Breast epithelium (tissue), 4 donors: ENCODE measurements at regions not wholly inside any gene's neighbourhood (a gene's known extent, or its start where the extent isn't known, plus 50 kb on each side); places are given as distances from the start of the nearest gene placed in this dataset.

Source experiments
- DNase-seq, 2 donors: peaks; one replicate each; pipeline ENCODE4 v3.0.0-alpha.2; 2019; ENCODE audit warnings: low spot score in 2 of 2
- H3K27ac ChIP-seq, 2 donors: fragments of 200-600 bp; sonication (generic) in 1 of 2; one replicate each; pipeline ENCODE4 v1.5.1; 2016 to 2019; ENCODE audit warnings: mild to moderate bottlenecking in 1 of 2
- H3K27me3 ChIP-seq, 2 donors: fragments of 200-600 bp; sonication (generic) in 1 of 2; one replicate each; pipeline versions ENCODE4 v1.5.1 to v1.6.0; 2017 to 2019; ENCODE audit warnings: control low read depth in 1 of 2, mild to moderate bottlenecking in 1 of 2
- H3K36me3 ChIP-seq: fragments of 200-600 bp; one replicate; pipeline ENCODE4 v1.5.1; 2019
- H3K4me1 ChIP-seq, 2 donors: fragments of 200-600 bp; sonication (generic); one replicate each; pipeline ENCODE4 v1.5.1; 2016 to 2019; ENCODE audit warnings: control low read depth in 1 of 2
- H3K4me3 ChIP-seq, 3 donors: fragments of 200-600 bp; sonication (generic); 1 replicate in 2 of 3; 2 replicates in 1 of 3; pipeline ENCODE4 v1.5.1; 2016 to 2019; ENCODE audit warnings: mild to moderate bottlenecking in 3 of 3, moderate library complexity in 2 of 3
- H3K9me3 ChIP-seq, 2 donors: fragments of 200-600 bp; sonication (generic) in 1 of 2; one replicate each; pipeline ENCODE4 v1.5.1; 2016 to 2019; ENCODE audit warnings: control low read depth in 1 of 2
- CTCF ChIP-seq, 3 donors: fragments of 450-650 bp; IDR thresholded peaks; one replicate each; pipeline ENCODE4 v1.5.1; 2016 to 2017; ENCODE audit warnings: antibody characterized with exemption in 3 of 3, mild to moderate bottlenecking in 3 of 3, moderate library complexity in 3 of 3
- POLR2A ChIP-seq: fragments of 450-650 bp; IDR thresholded peaks from one replicate; pipeline ENCODE4 v1.6.1; 2016; ENCODE audit warnings: antibody characterized with exemption, mild to moderate bottlenecking, moderate library complexity
- POLR2AphosphoS5 ChIP-seq, 3 donors: sonication (generic); formaldehyde crosslinking; IDR thresholded peaks; one replicate each; pipeline ENCODE4 v1.6.1; 2017; ENCODE audit warnings: antibody characterized with exemption in 3 of 3
- intact Hi-C: fragments of 100-400 bp; cut with DNase I; formaldehyde crosslinking; loops from one replicate; pipeline ENCODE4 v1.15.1; 2023; ENCODE audit warnings: low total_unique reads

GRCh38 chr20:41837669-41838224, 219.6 kb upstream of the CHD6 start:
- no peak for TF ChIP-seq CTCF (IDR thresholded peaks at IDR 0.05)
- no peak for TF ChIP-seq POLR2A
- TF ChIP-seq POLR2AphosphoS5 (IDR thresholded peaks at IDR 0.05) = no peak
- Histone ChIP-seq H3K4me3 (no peak overlapping the region), H3K4me1 (no peaks in the 10 kb centered on the region), H3K36me3 (no peaks in the 10 kb centered on the region), H3K27me3 (no peaks in the 10 kb centered on the region), H3K27ac (no peak overlapping the region), H3K9me3 (no peaks in the 10 kb centered on the region)
- no peak for DNase-seq
- intact Hi-C loops = no loop called here

- H3K27me3 ChIP-seq = no peaks in the 10 kb centered on the region
- H3K4me3 ChIP-seq = no peak overlapping the region
- TF ChIP-seq POLR2AphosphoS5 (IDR thresholded peaks at IDR 0.05) = no peak
- TF ChIP-seq POLR2A = no peak
- no peak for TF ChIP-seq CTCF (IDR thresholded peaks at IDR 0.05)
- DNase-seq = no peak
- no peak overlapping the region for H3K27ac ChIP-seq
- H3K36me3 ChIP-seq = no peaks in the 10 kb centered on the region
- H3K9me3 ChIP-seq = no peaks in the 10 kb centered on the region
- H3K4me1 ChIP-seq = no peaks in the 10 kb centered on the region
- intact Hi-C loops = no loop called here
These were observed 215.6 kb upstream of the CHD6 start for GRCh38 chr20:41833739-41834138.

- intact Hi-C loops = no loop called here
- no peaks in the 10 kb centered on the region for H3K4me1 ChIP-seq
These were observed 212.5 kb upstream of the CHD6 start for GRCh38 chr20:41830702-41831101.

GRCh38 chr20:41819436-41819835, 201.3 kb upstream of the CHD6 start:
- Histone ChIP-seq H3K27ac (no peak overlapping the region), H3K27me3 (no peaks in the 10 kb centered on the region), H3K4me1 (no peaks in the 10 kb centered on the region), H3K4me3 (no peak overlapping the region), H3K36me3 (no peaks in the 10 kb centered on the region), H3K9me3 (no peaks in the 10 kb centered on the region)
- no peak for TF ChIP-seq CTCF (IDR thresholded peaks at IDR 0.05)
- intact Hi-C loops = no loop called here
- no peak for DNase-seq

More at GRCh38 chr20:41830702-41831101, 212.5 kb upstream of the CHD6 start:
- Histone ChIP-seq H3K36me3 (no peaks in the 10 kb centered on the region), H3K9me3 (no peaks in the 10 kb centered on the region), H3K27me3 (no peaks in the 10 kb centered on the region), H3K27ac (no peak overlapping the region), H3K4me3 (no peak overlapping the region)
- DNase-seq = no peak
- TF ChIP-seq POLR2AphosphoS5 (IDR thresholded peaks at IDR 0.05) = no peak
- no peak for TF ChIP-seq CTCF (IDR thresholded peaks at IDR 0.05)
- no peak for TF ChIP-seq POLR2A

GRCh38 chr20:41818991-41819390, 200.8 kb upstream of the CHD6 start:
- no peaks in the 10 kb centered on the region for H3K36me3 ChIP-seq
- no peaks in the 10 kb centered on the region for H3K27me3 ChIP-seq
- TF ChIP-seq CTCF (IDR thresholded peaks at IDR 0.05) (no peak), POLR2A (no peak), POLR2AphosphoS5 (IDR thresholded peaks at IDR 0.05) (no peak)
- intact Hi-C loops = no loop called here
- no peak for DNase-seq
- no peaks in the 10 kb centered on the region for H3K4me1 ChIP-seq
- H3K4me3 ChIP-seq = no peak overlapping the region
- H3K9me3 ChIP-seq = no peaks in the 10 kb centered on the region
- H3K27ac ChIP-seq = no peak overlapping the region
